DOHH2 (cell line): ENCODE measurements at regions not wholly inside any gene's neighbourhood (a gene's known extent, or its start where the extent isn't known, plus 50 kb on each side); places are given as distances from the start of the nearest gene placed in this dataset.

Experiments
- H3F3A ChIP-seq: fragments of 200-600 bp; sonication (generic), shearing (Covaris generic); 2 replicates; pipeline ENCODE4 v1.6.0; 2016; ENCODE audit warnings: antibody characterized with exemption, mild to moderate bottlenecking; ENCODE audit not compliant: control insufficient read depth, insufficient read depth
- H3K27ac ChIP-seq: fragments of 200-600 bp; sonication (generic); 2 replicates; pipeline ENCODE4 v1.5.1; 2014; ENCODE audit warnings: low read depth, mild to moderate bottlenecking, low read length, moderate library complexity
- H3K27me3 ChIP-seq: fragments of 200-600 bp; sonication (generic); 2 replicates; pipeline ENCODE4 v1.6.1; 2014; ENCODE audit warnings: mild to moderate bottlenecking, low read length, mixed read lengths; ENCODE audit not compliant: control insufficient read depth
- H3K36me3 ChIP-seq: fragments of 200-600 bp; sonication (generic); 2 replicates; pipeline ENCODE4 v1.6.1; 2014; ENCODE audit warnings: mild to moderate bottlenecking, low read length, moderate library complexity, mixed read lengths; ENCODE audit not compliant: control insufficient read depth
- H3K4me1 ChIP-seq: fragments of 200-600 bp; sonication (generic); 2 replicates; pipeline ENCODE4 v1.6.1; 2014; ENCODE audit warnings: mild to moderate bottlenecking, low read length, mixed read lengths; ENCODE audit not compliant: control insufficient read depth
- H3K4me2 ChIP-seq: fragments of 200-600 bp; sonication (generic); 2 replicates; pipeline ENCODE4 v1.6.0; 2014; ENCODE audit warnings: mild to moderate bottlenecking, low read length, moderate library complexity
- H3K4me3 ChIP-seq: fragments of 200-600 bp; sonication (generic); 2 replicates; pipeline ENCODE4 v1.5.1; 2014; ENCODE audit warnings: mild to moderate bottlenecking, low read length, mixed read lengths
- H3K79me2 ChIP-seq: fragments of 200-600 bp; sonication (generic); 2 replicates; pipeline ENCODE4 v1.6.1; 2014; ENCODE audit warnings: mild to moderate bottlenecking, low read length, mixed read lengths; ENCODE audit not compliant: control insufficient read depth
- H3K9me2 ChIP-seq: fragments of 200-600 bp; sonication (generic); replicated peaks from 2 replicates; pipeline ENCODE4 v1.6.1; 2014; ENCODE audit warnings: mild to moderate bottlenecking, low read length, mixed read lengths; ENCODE audit not compliant: control insufficient read depth
- H3K9me3 ChIP-seq: fragments of 200-600 bp; sonication (generic); 2 replicates; pipeline ENCODE4 v1.6.1; 2014; ENCODE audit warnings: antibody characterized with exemption, low read length, mixed read lengths; ENCODE audit not compliant: control insufficient read depth, insufficient read depth
- H4K20me1 ChIP-seq: fragments of 200-600 bp; sonication (generic); 2 replicates; pipeline ENCODE4 v1.6.0; 2014; ENCODE audit warnings: low read depth, mild to moderate bottlenecking, antibody characterized with exemption, low read length, moderate library complexity; ENCODE audit not compliant: control insufficient read depth, insufficient read depth
- CTCF ChIP-seq: fragments of 200-600 bp; sonication (generic); IDR thresholded peaks from one replicate; pipeline ENCODE4 v1.5.1; 2014; ENCODE audit warnings: antibody characterized with exemption, mild to moderate bottlenecking, low read depth, low read length; ENCODE audit not compliant: poor library complexity, severe bottlenecking
- EZH2phosphoT487 ChIP-seq: fragments of 200-600 bp; sonication (generic); IDR thresholded peaks from 2 replicates; pipeline ENCODE4 v1.6.1; 2017; ENCODE audit warnings: borderline replicate concordance, mild to moderate bottlenecking, antibody characterized with exemption, low read length, moderate library complexity, mixed read lengths

GRCh38 chr5:141778683-141779082 is 96.7 kb upstream of the ARAP3 start:
- Histone ChIP-seq H3K36me3 (no peaks in the 10 kb centered on the region), H3K9me2 (no peaks in the 10 kb centered on the region), H4K20me1 (no peaks in the 10 kb centered on the region), H3K27me3 (peaks cover 24% of the 10 kb centered on the region), H3K4me3 (no peak overlapping the region), H3K4me1 (peaks cover 25% of the 10 kb centered on the region), H3K79me2 (no peaks in the 10 kb centered on the region), H3K4me2 (no peak overlapping the region), H3K9me3 (no peaks in the 10 kb centered on the region), H3F3A (no peaks in the 10 kb centered on the region), H3K27ac (no peak overlapping the region)
- TF ChIP-seq CTCF (no peak), EZH2phosphoT487 (no peak)

DNA sequence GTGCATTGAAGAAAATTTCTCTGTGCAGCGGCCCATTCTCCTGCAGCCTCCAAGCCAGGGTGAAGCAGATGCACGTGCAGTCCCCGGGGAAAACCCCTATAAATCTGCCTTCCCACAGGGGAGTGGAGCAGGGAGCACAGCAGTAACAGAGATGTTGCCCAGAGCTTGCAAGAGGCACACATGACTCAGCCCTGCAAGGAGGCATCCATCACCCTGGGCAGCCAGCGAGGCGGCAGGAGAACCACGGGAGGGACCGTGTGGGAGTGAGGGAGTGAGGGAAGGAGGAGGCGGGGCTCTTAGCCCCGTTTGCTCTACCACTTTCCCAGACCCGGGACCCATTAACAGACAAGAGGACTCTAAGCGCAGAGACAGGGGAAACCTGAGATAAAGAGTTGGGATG is 96.2 kb upstream of the ARAP3 start:
- Histone ChIP-seq H4K20me1 (no peaks in the 10 kb centered on the region), H3K4me2 (no peak overlapping the region), H3K4me3 (no peak overlapping the region), H3K9me2 (no peaks in the 10 kb centered on the region), H3K27me3 (peaks cover 21% of the 10 kb centered on the region), H3K36me3 (no peaks in the 10 kb centered on the region), H3K27ac (no peak overlapping the region), H3K9me3 (no peaks in the 10 kb centered on the region), H3K4me1 (peaks cover 25% of the 10 kb centered on the region), H3F3A (no peaks in the 10 kb centered on the region), H3K79me2 (no peaks in the 10 kb centered on the region)
- TF ChIP-seq CTCF (no peak), EZH2phosphoT487 (no peak)

DNA sequence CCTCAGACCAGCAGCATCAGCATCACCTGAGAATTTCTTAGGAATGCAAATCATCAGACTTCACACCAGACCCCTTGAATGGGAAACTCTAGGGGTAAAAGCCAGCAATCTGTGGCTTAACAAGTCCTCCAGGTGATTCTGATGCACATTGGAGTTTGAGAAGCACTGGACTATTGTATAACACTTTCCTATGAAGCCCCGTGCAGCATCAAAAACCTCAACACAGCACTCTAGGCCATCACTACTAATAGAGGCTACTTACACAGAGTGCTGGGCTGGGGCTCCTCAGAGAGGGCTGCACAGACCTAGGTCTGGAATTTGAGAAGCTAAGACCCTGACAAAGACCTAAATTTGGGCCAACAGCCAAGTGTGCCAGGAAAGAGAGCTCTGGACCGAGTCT is 95.7 kb upstream of the ARAP3 start:
- Histone ChIP-seq H3K27ac (no peak overlapping the region), H3K9me2 (no peaks in the 10 kb centered on the region), H3K36me3 (no peaks in the 10 kb centered on the region), H3K4me1 (peaks cover 25% of the 10 kb centered on the region), H3K79me2 (no peaks in the 10 kb centered on the region), H4K20me1 (no peaks in the 10 kb centered on the region), H3K4me2 (no peak overlapping the region), H3K4me3 (no peak overlapping the region), H3K9me3 (no peaks in the 10 kb centered on the region), H3F3A (no peaks in the 10 kb centered on the region), H3K27me3 (peaks cover 16% of the 10 kb centered on the region)
- TF ChIP-seq EZH2phosphoT487: no peak
- no peak for TF ChIP-seq CTCF

GRCh38 chr5:141777130-141777529 is 95.1 kb upstream of the ARAP3 start:
- Histone ChIP-seq H3K4me3 (no peak overlapping the region), H3F3A (no peaks in the 10 kb centered on the region), H3K79me2 (no peaks in the 10 kb centered on the region), H3K27ac (no peak overlapping the region), H3K9me3 (no peaks in the 10 kb centered on the region), H3K4me2 (no peak overlapping the region), H3K36me3 (no peaks in the 10 kb centered on the region), H3K27me3 (peaks cover 12% of the 10 kb centered on the region), H3K9me2 (no peaks in the 10 kb centered on the region), H3K4me1 (peaks cover 25% of the 10 kb centered on the region), H4K20me1 (no peaks in the 10 kb centered on the region)
- TF ChIP-seq EZH2phosphoT487 (no peak), CTCF (no peak)
